WTC11 (cell line): ENCODE measurements at regions not wholly inside any gene's neighbourhood (a gene's known extent, or its start where the extent isn't known, plus 50 kb on each side); places are given as distances from the start of the nearest gene placed in this dataset.

Source experiments
- ESRRA ChIP-seq: sonication (generic); formaldehyde crosslinking; IDR thresholded peaks from 2 replicates; pipeline ENCODE4 v1.8.1; 2022; ENCODE audit warnings: mild to moderate bottlenecking, missing genetic modification reagents, borderline replicate concordance
- FOXJ3 ChIP-seq: sonication (generic); formaldehyde crosslinking; IDR thresholded peaks from 2 replicates; pipeline ENCODE4 v1.9.0; 2021; ENCODE audit warnings: missing genetic modification reagents, mild to moderate bottlenecking, borderline replicate concordance
- NFATC4 ChIP-seq: fragments of 250-450 bp; sonication (Bioruptor Pico); IDR thresholded peaks from 2 replicates; pipeline ENCODE4 v1.9.0; 2021; ENCODE audit warnings: mild to moderate bottlenecking
- ZNF263 ChIP-seq: sonication (generic); formaldehyde crosslinking; IDR thresholded peaks from 2 replicates; pipeline ENCODE4 v1.8.1; 2022; ENCODE audit warnings: low read depth, mild to moderate bottlenecking, moderate library complexity, missing genetic modification reagents
- TF ChIP-seq, protein P1 (sequence below): sonication (generic); formaldehyde crosslinking; IDR thresholded peaks from 2 replicates; pipeline ENCODE4 v1.8.1; 2022; ENCODE audit warnings: mild to moderate bottlenecking, missing genetic modification reagents, moderate library complexity, borderline replicate concordance
- TF ChIP-seq, protein P2 (sequence below): fragments of 200-600 bp; IDR thresholded peaks from 2 replicates; pipeline ENCODE4 v1.8.0; 2022; ENCODE audit warnings: antibody characterized with exemption
- TF ChIP-seq, protein P3 (sequence below): sonication (generic); formaldehyde crosslinking; conservative IDR thresholded peaks from 2 replicates; pipeline ENCODE4 v1.8.1; 2022; ENCODE audit warnings: mild to moderate bottlenecking, missing genetic modification reagents

DNA sequence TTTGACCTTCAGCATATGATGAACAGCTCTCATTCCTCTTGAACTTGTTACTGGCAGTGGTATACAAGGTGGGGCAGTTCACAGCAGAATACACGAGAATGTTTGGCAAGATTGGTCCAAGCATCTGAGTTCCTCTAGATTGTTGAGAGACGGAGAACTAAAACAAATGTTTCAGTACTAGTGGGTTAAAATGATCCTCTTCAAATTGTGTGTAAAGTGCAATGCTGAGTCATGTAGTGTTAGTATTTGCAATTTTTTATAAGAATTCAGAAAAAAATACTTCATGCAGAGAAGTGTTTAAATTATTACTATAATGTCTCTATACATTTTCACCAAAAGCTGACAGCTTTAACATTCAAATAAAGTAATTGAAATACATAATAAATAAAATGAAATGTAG lies 879.8 kb downstream of the TFAP2A start:
- TF ChIP-seq, protein P1, sequence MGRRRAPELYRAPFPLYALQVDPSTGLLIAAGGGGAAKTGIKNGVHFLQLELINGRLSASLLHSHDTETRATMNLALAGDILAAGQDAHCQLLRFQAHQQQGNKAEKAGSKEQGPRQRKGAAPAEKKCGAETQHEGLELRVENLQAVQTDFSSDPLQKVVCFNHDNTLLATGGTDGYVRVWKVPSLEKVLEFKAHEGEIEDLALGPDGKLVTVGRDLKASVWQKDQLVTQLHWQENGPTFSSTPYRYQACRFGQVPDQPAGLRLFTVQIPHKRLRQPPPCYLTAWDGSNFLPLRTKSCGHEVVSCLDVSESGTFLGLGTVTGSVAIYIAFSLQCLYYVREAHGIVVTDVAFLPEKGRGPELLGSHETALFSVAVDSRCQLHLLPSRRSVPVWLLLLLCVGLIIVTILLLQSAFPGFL (CRISPR knock-in tag), result no peak
- TF ChIP-seq NFATC4 (CRISPR knock-in tag) (no peak), ZNF263 (CRISPR knock-in tag) (no peak), ESRRA (CRISPR knock-in tag) (no peak), FOXJ3 (no peak)
- TF ChIP-seq, protein P2, sequence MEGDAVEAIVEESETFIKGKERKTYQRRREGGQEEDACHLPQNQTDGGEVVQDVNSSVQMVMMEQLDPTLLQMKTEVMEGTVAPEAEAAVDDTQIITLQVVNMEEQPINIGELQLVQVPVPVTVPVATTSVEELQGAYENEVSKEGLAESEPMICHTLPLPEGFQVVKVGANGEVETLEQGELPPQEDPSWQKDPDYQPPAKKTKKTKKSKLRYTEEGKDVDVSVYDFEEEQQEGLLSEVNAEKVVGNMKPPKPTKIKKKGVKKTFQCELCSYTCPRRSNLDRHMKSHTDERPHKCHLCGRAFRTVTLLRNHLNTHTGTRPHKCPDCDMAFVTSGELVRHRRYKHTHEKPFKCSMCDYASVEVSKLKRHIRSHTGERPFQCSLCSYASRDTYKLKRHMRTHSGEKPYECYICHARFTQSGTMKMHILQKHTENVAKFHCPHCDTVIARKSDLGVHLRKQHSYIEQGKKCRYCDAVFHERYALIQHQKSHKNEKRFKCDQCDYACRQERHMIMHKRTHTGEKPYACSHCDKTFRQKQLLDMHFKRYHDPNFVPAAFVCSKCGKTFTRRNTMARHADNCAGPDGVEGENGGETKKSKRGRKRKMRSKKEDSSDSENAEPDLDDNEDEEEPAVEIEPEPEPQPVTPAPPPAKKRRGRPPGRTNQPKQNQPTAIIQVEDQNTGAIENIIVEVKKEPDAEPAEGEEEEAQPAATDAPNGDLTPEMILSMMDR, result no peak
- TF ChIP-seq, protein P3, sequence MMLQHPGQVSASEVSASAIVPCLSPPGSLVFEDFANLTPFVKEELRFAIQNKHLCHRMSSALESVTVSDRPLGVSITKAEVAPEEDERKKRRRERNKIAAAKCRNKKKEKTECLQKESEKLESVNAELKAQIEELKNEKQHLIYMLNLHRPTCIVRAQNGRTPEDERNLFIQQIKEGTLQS (CRISPR knock-in tag), result no peak
